ENCODE measurements at regions not wholly inside any gene's neighbourhood (a gene's known extent, or its start where the extent isn't known, plus 50 kb on each side); places are given as distances from the start of the nearest gene placed in this dataset.

GRCh38 chr2:217568289-217568971, 434.4 kb downstream of the TNS1 start:
- TF ChIP-seq, protein P1, sequence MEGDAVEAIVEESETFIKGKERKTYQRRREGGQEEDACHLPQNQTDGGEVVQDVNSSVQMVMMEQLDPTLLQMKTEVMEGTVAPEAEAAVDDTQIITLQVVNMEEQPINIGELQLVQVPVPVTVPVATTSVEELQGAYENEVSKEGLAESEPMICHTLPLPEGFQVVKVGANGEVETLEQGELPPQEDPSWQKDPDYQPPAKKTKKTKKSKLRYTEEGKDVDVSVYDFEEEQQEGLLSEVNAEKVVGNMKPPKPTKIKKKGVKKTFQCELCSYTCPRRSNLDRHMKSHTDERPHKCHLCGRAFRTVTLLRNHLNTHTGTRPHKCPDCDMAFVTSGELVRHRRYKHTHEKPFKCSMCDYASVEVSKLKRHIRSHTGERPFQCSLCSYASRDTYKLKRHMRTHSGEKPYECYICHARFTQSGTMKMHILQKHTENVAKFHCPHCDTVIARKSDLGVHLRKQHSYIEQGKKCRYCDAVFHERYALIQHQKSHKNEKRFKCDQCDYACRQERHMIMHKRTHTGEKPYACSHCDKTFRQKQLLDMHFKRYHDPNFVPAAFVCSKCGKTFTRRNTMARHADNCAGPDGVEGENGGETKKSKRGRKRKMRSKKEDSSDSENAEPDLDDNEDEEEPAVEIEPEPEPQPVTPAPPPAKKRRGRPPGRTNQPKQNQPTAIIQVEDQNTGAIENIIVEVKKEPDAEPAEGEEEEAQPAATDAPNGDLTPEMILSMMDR (IDR thresholded peaks at IDR 0.05; ENCODE audit: control extremely low read depth, extremely low read depth) = no peak
- no peak for DNase-seq
- ATAC-seq (ENCODE audit: insufficient read depth, low FRiP score) = no peak
- no peaks in the 10 kb centered on the region for H3K4me1 ChIP-seq (ENCODE audit: control insufficient read depth in 5 of 5, insufficient read depth in 5 of 5, low read length in 5 of 5)
- WGBS, 2 donors = 81 to 86% methylated on average over 3 of the region's 3 CpGs
- no peak overlapping the region for H3K9ac ChIP-seq (ENCODE audit: insufficient read depth in 1 of 2, low read length in 2 of 2)
- no peaks in the 10 kb centered on the region for H3K36me3 ChIP-seq (ENCODE audit: control insufficient read depth in 4 of 4, insufficient read depth in 4 of 4, low read length in 4 of 4)
- no peak overlapping the region for H3K4me3 ChIP-seq
- H3K27ac ChIP-seq (ENCODE audit: low read depth in 1 of 2, low read length in 1 of 2) = no peak overlapping the region
- no peaks in the 10 kb centered on the region for H3K27me3 ChIP-seq (ENCODE audit: control insufficient read depth in 3 of 3, insufficient read depth in 3 of 3, low read length in 2 of 3)
- H3K9me3 ChIP-seq (ENCODE audit: control insufficient read depth in 4 of 4, insufficient read depth in 3 of 4, low read length in 3 of 4) = no peaks in the 10 kb centered on the region

DNA sequence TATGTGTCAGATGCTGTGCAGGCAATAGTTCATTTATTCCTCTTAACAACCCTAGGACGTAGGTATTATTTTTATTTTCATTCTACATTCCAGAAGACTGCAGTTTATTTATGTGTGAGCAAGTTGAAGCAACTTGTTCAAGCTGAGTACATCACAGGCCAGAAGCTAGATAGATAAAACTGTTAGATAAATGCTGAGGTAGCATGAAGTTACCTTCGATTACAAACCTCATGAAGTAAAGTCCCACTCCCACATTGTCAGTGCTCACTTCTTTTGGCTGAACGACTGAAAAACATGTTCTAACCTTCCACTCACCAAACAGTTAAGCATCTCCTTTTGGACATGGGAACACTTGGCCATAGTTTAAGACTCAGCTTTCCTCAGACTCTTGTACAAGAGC, 439.2 kb downstream of the TNS1 start:
- no peak overlapping the region for H3K27ac ChIP-seq (ENCODE audit: low read depth in 1 of 2, low read length in 1 of 2)
- no peak for ATAC-seq (ENCODE audit: insufficient read depth, low FRiP score)
- H3K9me3 ChIP-seq (ENCODE audit: control insufficient read depth in 4 of 4, insufficient read depth in 3 of 4, low read length in 3 of 4) = peaks cover 0 to 2% (median 0%) of the 10 kb centered on the region in 4 donors
- TF ChIP-seq, protein P1 (IDR thresholded peaks at IDR 0.05; ENCODE audit: control extremely low read depth, extremely low read depth) = no peak
- H3K4me1 ChIP-seq (ENCODE audit: control insufficient read depth in 5 of 5, insufficient read depth in 5 of 5, low read length in 5 of 5) = peaks cover 0 to 3% (median 0%) of the 10 kb centered on the region in 5 donors
- H3K36me3 ChIP-seq (ENCODE audit: control insufficient read depth in 4 of 4, insufficient read depth in 4 of 4, low read length in 4 of 4) = no peaks in the 10 kb centered on the region
- H3K4me3 ChIP-seq = no peak overlapping the region
- WGBS, 2 donors = 80 to 85% methylated on average over 3 of the region's 3 CpGs
- DNase-seq = no peak
- no peak overlapping the region for H3K9ac ChIP-seq (ENCODE audit: insufficient read depth in 1 of 2, low read length in 2 of 2)
- H3K27me3 ChIP-seq (ENCODE audit: control insufficient read depth in 3 of 3, insufficient read depth in 3 of 3, low read length in 2 of 3) = no peaks in the 10 kb centered on the region

DNA sequence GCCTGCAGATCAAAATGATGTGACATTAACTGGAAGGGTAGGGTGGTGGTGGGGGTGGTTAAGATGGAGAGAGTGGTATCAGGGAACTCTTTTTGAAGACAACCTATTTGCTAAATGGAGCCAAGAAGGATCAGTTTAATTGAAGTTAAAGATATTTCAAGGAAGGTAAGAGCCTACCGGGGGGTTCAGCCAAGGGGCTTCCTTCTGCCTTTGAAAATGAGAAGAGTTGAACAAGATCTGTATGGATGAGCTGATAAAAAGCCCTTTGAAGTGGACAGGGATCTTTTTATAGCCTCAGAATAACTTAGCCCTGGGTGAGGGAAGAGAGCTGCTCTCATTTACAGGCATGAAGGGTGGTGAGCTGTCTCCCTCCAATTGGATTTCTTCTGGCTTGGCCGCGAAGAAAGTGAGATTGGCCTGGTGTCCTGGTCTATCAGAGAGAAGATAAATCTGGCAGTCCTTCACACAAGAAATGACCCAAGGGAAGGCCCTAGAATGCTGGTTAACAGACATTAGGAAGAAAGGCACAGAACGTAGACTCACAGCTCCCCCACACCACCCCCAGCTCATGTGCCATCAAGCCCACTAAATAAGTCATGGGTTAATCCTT, 439.8 kb downstream of the TNS1 start:
- TF ChIP-seq, protein P1 (IDR thresholded peaks at IDR 0.05; ENCODE audit: control extremely low read depth, extremely low read depth) = no peak
- Histone ChIP-seq H3K9ac (ENCODE audit: insufficient read depth in 1 of 2, low read length in 2 of 2) (no peak overlapping the region), H3K27me3 (ENCODE audit: control insufficient read depth in 3 of 3, insufficient read depth in 3 of 3, low read length in 2 of 3) (no peaks in the 10 kb centered on the region), H3K36me3 (ENCODE audit: control insufficient read depth in 4 of 4, insufficient read depth in 4 of 4, low read length in 4 of 4) (no peaks in the 10 kb centered on the region), H3K9me3 (ENCODE audit: control insufficient read depth in 4 of 4, insufficient read depth in 3 of 4, low read length in 3 of 4) (peaks cover 0 to 2% (median 0%) of the 10 kb centered on the region in 4 donors), H3K4me1 (ENCODE audit: control insufficient read depth in 5 of 5, insufficient read depth in 5 of 5, low read length in 5 of 5) (peaks cover 0 to 3% (median 0%) of the 10 kb centered on the region in 5 donors), H3K4me3 (no peak overlapping the region), H3K27ac (ENCODE audit: low read depth in 1 of 2, low read length in 1 of 2) (no peak overlapping the region)
- WGBS, 2 donors = 86 to 91% methylated on average over 4 of the region's 4 CpGs
- ATAC-seq (ENCODE audit: insufficient read depth, low FRiP score) (no peak), DNase-seq (peak in 2 of 3 donors; percentile 13 to 14)
